T-helper 2 cell (primary cell): ENCODE measurements at regions not wholly inside any gene's neighbourhood (a gene's known extent, or its start where the extent isn't known, plus 50 kb on each side); places are given as distances from the start of the nearest gene placed in this dataset.
"Not testable (repeated sequence)": the region's sequence is repeated elsewhere in the genome, so short reads cannot be mapped to it uniquely, and the experiment has no call there.

Experiments used
- DNase-seq, 5 experiments: peaks; one replicate each; pipeline versions ENCODE4 v3.0.0 to v3.0.0-alpha.2; 2012 to 2022

- DNase-seq: not testable (repeated sequence)
Measured at GRCh38 chr13:22959859-22960258, 220.9 kb upstream of the SGCG start.

GRCh38 chr13:22960827-22961226 lies 220.0 kb upstream of the SGCG start:
- DNase-seq: no peak

- not testable (repeated sequence) for DNase-seq
Measured at GRCh38 chr13:22961342-22961741, 219.4 kb upstream of the SGCG start.

- DNase-seq: no peak
Measured at GRCh38 chr13:22961835-22962537, 218.8 kb upstream of the SGCG start.

- DNase-seq: not testable (repeated sequence)
Measured at GRCh38 chr13:22963384-22964053, 217.3 kb upstream of the SGCG start.

GRCh38 chr13:22964245-22964966 lies 216.4 kb upstream of the SGCG start:
- no peak for DNase-seq

- not testable (repeated sequence) for DNase-seq
Measured at GRCh38 chr13:22965011-22965857, 215.5 kb upstream of the SGCG start.

- not testable (repeated sequence) for DNase-seq
Measured at GRCh38 chr13:22965858-22966239, 214.9 kb upstream of the SGCG start.

GRCh38 chr13:22966753-22967152 lies 214.0 kb upstream of the SGCG start:
- DNase-seq: not testable (repeated sequence)

GRCh38 chr13:22967669-22968068 lies 213.1 kb upstream of the SGCG start:
- DNase-seq: no peak

GRCh38 chr13:22979952-22980351 lies 200.8 kb upstream of the SGCG start:
- no peak for DNase-seq

GRCh38 chr13:22980936-22981335 lies 199.8 kb upstream of the SGCG start:
- no peak for DNase-seq

GRCh38 chr13:22993148-22993547 lies 187.6 kb upstream of the SGCG start:
- DNase-seq: no peak

- no peak for DNase-seq
Measured at GRCh38 chr13:23003446-23003845, 177.3 kb upstream of the SGCG start.

GRCh38 chr13:23007426-23007825 lies 173.4 kb upstream of the SGCG start:
- no peak for DNase-seq

GRCh38 chr13:23018143-23018542 lies 162.6 kb upstream of the SGCG start:
- DNase-seq: no peak

GRCh38 chr13:23020246-23020843 lies 160.4 kb upstream of the SGCG start:
- peak in 3 of 5 experiments; percentile 2 to 45 (median 4) for DNase-seq

- DNase-seq: no peak
Measured at GRCh38 chr13:23021906-23022305, 158.9 kb upstream of the SGCG start.

GRCh38 chr13:23022704-23023103 lies 158.1 kb upstream of the SGCG start:
- no peak for DNase-seq

GRCh38 chr13:23025864-23026608 lies 154.7 kb upstream of the SGCG start:
- peak in 1 of 5 experiments; percentile 1 for DNase-seq

GRCh38 chr13:23039266-23039935 lies 141.4 kb upstream of the SGCG start:
- no peak for DNase-seq
